H9 (cell line): ENCODE measurements at regions not wholly inside any gene's neighbourhood (a gene's known extent, or its start where the extent isn't known, plus 50 kb on each side); places are given as distances from the start of the nearest gene placed in this dataset.

ENCODE experiments used
- DNase-seq: peaks from one replicate; pipeline ENCODE4 v3.0.0-alpha.2; 2017
- H2AFZ ChIP-seq: one replicate; pipeline ENCODE4 v1.6.1; 2013; ENCODE audit warnings: mild to moderate bottlenecking, low read length, control low read depth, moderate library complexity
- H2AK5ac ChIP-seq: 2 replicates; pipeline ENCODE4 v1.6.1; 2013; ENCODE audit warnings: low read length, control low read depth, mixed read lengths; ENCODE audit not compliant: insufficient read length
- H2BK120ac ChIP-seq: one replicate; pipeline ENCODE4 v1.6.1; 2013; ENCODE audit warnings: low read depth, mild to moderate bottlenecking, low read length, control low read depth, inconsistent platforms; ENCODE audit not compliant: poor library complexity, severe bottlenecking
- H2BK12ac ChIP-seq: 2 replicates; pipeline ENCODE4 v1.6.1; 2013; ENCODE audit warnings: low read length, control low read depth, mixed read lengths, low read depth; ENCODE audit not compliant: insufficient read length
- H2BK15ac ChIP-seq: 2 replicates; pipeline ENCODE4 v1.6.1; 2013; ENCODE audit warnings: low read depth, low read length, control low read depth
- H2BK20ac ChIP-seq: one replicate; pipeline ENCODE4 v1.6.1; 2013; ENCODE audit warnings: low read depth, mild to moderate bottlenecking, low read length, control low read depth, inconsistent platforms; ENCODE audit not compliant: poor library complexity, severe bottlenecking
- H2BK5ac ChIP-seq: 2 replicates; pipeline ENCODE4 v1.6.1; 2013; ENCODE audit warnings: low read length, control low read depth, mixed read lengths; ENCODE audit not compliant: insufficient read length
- H3K14ac ChIP-seq: 2 replicates; pipeline ENCODE4 v1.6.1; 2013; ENCODE audit warnings: low read length, control low read depth; ENCODE audit not compliant: insufficient read depth
- H3K18ac ChIP-seq: 2 replicates; pipeline ENCODE4 v1.6.1; 2013; ENCODE audit warnings: low read depth, mild to moderate bottlenecking, mixed read lengths, low read length, control low read depth; ENCODE audit not compliant: insufficient read length
- H3K23ac ChIP-seq: 2 replicates; pipeline ENCODE4 v1.6.1; 2013; ENCODE audit warnings: low read length, control low read depth, mixed read lengths, low read depth; ENCODE audit not compliant: insufficient read length
- H3K23me2 ChIP-seq: 2 replicates; pipeline ENCODE4 v1.6.1; 2013; ENCODE audit warnings: low read depth, mild to moderate bottlenecking, mixed read lengths, low read length, control low read depth; ENCODE audit not compliant: insufficient read length, poor library complexity, severe bottlenecking
- H3K27ac ChIP-seq: 2 replicates; pipeline ENCODE4 v1.5.1; 2013; ENCODE audit warnings: low read length, control low read depth, mixed read lengths, low read depth; ENCODE audit not compliant: insufficient read length
- H3K27me3 ChIP-seq: 2 replicates; pipeline ENCODE4 v1.6.1; 2013; ENCODE audit warnings: low read length, control low read depth, inconsistent platforms; ENCODE audit not compliant: insufficient read depth
- H3K4ac ChIP-seq: 2 replicates; pipeline ENCODE4 v1.6.1; 2013; ENCODE audit warnings: low read depth, mild to moderate bottlenecking, control low read depth, inconsistent platforms, low read length, moderate library complexity
- H3K4me1 ChIP-seq: 2 replicates; pipeline ENCODE4 v1.6.1; 2013; ENCODE audit warnings: low read length, control low read depth, inconsistent platforms; ENCODE audit not compliant: insufficient read depth
- H3K4me2 ChIP-seq: 2 replicates; pipeline ENCODE4 v1.6.1; 2013; ENCODE audit warnings: low read length, control low read depth, mixed read lengths; ENCODE audit not compliant: insufficient read length, insufficient read depth
- H3K56ac ChIP-seq: 2 replicates; pipeline ENCODE4 v1.6.1; 2013; ENCODE audit warnings: low read depth, mild to moderate bottlenecking, mixed read lengths, low read length, control low read depth; ENCODE audit not compliant: insufficient read length
- H3K79me1 ChIP-seq: 2 replicates; pipeline ENCODE4 v1.6.1; 2013; ENCODE audit warnings: low read depth, mild to moderate bottlenecking, moderate library complexity, low read length, control low read depth, inconsistent platforms; ENCODE audit not compliant: insufficient read depth, poor library complexity, severe bottlenecking
- H3K79me2 ChIP-seq: 2 replicates; pipeline ENCODE4 v1.6.1; 2013; ENCODE audit warnings: low read length, control low read depth, inconsistent platforms; ENCODE audit not compliant: insufficient read depth
- H3K9ac ChIP-seq: 2 replicates; pipeline ENCODE4 v1.6.1; 2013; ENCODE audit warnings: low read length, control low read depth, mixed read lengths; ENCODE audit not compliant: insufficient read length; ENCODE audit errors: extremely low read depth
- H3K9me3 ChIP-seq: one replicate; pipeline ENCODE4 v1.6.1; 2013; ENCODE audit warnings: low read depth, low read length, inconsistent platforms; ENCODE audit not compliant: control insufficient read depth
- H3T11ph ChIP-seq: one replicate; pipeline ENCODE4 v1.6.1; 2013; ENCODE audit warnings: mild to moderate bottlenecking, low read length, control low read depth, inconsistent platforms
- H4K20me1 ChIP-seq: one replicate; pipeline ENCODE4 v1.6.1; 2013; ENCODE audit not compliant: control insufficient read depth, insufficient read length, insufficient read depth
- H4K5ac ChIP-seq: 2 replicates; pipeline ENCODE4 v1.6.1; 2013; ENCODE audit warnings: low read depth, mild to moderate bottlenecking, mixed read lengths, low read length, control low read depth; ENCODE audit not compliant: insufficient read length
- H4K8ac ChIP-seq: replicated peaks from 2 replicates; pipeline ENCODE4 v1.6.1; 2013; ENCODE audit warnings: low read length, control low read depth, mixed read lengths, low read depth; ENCODE audit not compliant: insufficient read length
- H4K91ac ChIP-seq: 2 replicates; pipeline ENCODE4 v1.6.1; 2013; ENCODE audit warnings: low read depth, mild to moderate bottlenecking, moderate library complexity, mixed read lengths, low read length, control low read depth; ENCODE audit not compliant: insufficient read length
- H3K27ac Mint-ChIP-seq, 3 experiments: 2 replicates in 2 of 3; 3 replicates in 1 of 3; pipeline ENCODE4 v1.8.0; 2020 to 2021; ENCODE audit warnings: mixed read lengths in 3 of 3, mild to moderate bottlenecking in 1 of 3, moderate library complexity in 1 of 3
- H3K27me3 Mint-ChIP-seq: 2 replicates; pipeline ENCODE4 v1.8.0; 2021; ENCODE audit warnings: low read depth, mild to moderate bottlenecking, moderate library complexity, mixed read lengths
- H3K36me3 Mint-ChIP-seq, 3 experiments: 2 replicates in 2 of 3; 3 replicates in 1 of 3; pipeline ENCODE4 v1.8.0; 2020 to 2021; ENCODE audit warnings: low read depth in 3 of 3, mixed read lengths in 3 of 3; ENCODE audit not compliant: insufficient read depth in 1 of 3
- H3K4me1 Mint-ChIP-seq, 2 experiments: 2 replicates each; pipeline ENCODE4 v1.8.0; 2020; ENCODE audit warnings: mixed read lengths in 2 of 2
- H3K4me3 Mint-ChIP-seq, 2 experiments: 2 replicates in 1 of 2; 3 replicates in 1 of 2; pipeline ENCODE4 v1.8.0; 2020 to 2021; ENCODE audit warnings: mild to moderate bottlenecking in 2 of 2, mixed read lengths in 2 of 2, moderate library complexity in 1 of 2
- H3K9me3 Mint-ChIP-seq, 2 experiments: 2 replicates in 1 of 2; 3 replicates in 1 of 2; pipeline ENCODE4 v1.8.0; 2020; ENCODE audit warnings: mild to moderate bottlenecking in 2 of 2, mixed read lengths in 2 of 2, moderate library complexity in 1 of 2
- CTCF ChIP-seq: fragments of 200-600 bp; sonication (generic); conservative IDR thresholded peaks from 3 replicates; pipeline ENCODE4 v1.8.0; 2021; ENCODE audit warnings: antibody characterized with exemption, mild to moderate bottlenecking
- WGBS: extraction: QIAGEN DNeasy Blood & Tissue Kit; methylation state at CpG from one replicate; pipeline ENCODE4 v1.1.7; 2013; ENCODE audit warnings: missing lambda C conversion rate, low lambda C conversion rate, mixed read lengths; ENCODE audit not compliant: insufficient read length; ENCODE audit errors: extremely low coverage; 5-methylcytosine and 5-hydroxymethylcytosine counted together

- no peaks in the 10 kb centered on the region for H3K9me3 ChIP-seq
- H3K4me1 ChIP-seq: no peaks in the 10 kb centered on the region; the same call in 1 of the 2 replicates
- H3K23ac ChIP-seq: no peak overlapping the region
- DNase-seq: no peak
- no peak overlapping the region for H3K14ac ChIP-seq
- H3K56ac ChIP-seq: no peak overlapping the region
- H3T11ph ChIP-seq: no peak overlapping the region
- H3K9ac ChIP-seq: no peak overlapping the region
- no peak overlapping the region for H2BK15ac ChIP-seq
- H3K27ac ChIP-seq: no peak overlapping the region
- H4K8ac ChIP-seq: no peak overlapping the region
- no peak overlapping the region for H3K4me2 ChIP-seq
- no peaks in the 10 kb centered on the region for H3K27me3 ChIP-seq
- H2AK5ac ChIP-seq: no peak overlapping the region
- no peaks in the 10 kb centered on the region for H3K23me2 ChIP-seq
- H2BK120ac ChIP-seq: no peak overlapping the region
- no peak overlapping the region for H2AFZ ChIP-seq
- H3K79me1 ChIP-seq: no peaks in the 10 kb centered on the region
- Mint-ChIP-seq H3K27ac (no peak overlapping the region), H3K27me3 (peaks cover 4% of the 10 kb centered on the region), H3K4me3 (no peak overlapping the region), H3K4me1 (peaks cover 22 to 29% of the 10 kb centered on the region in 2 experiments), H3K36me3 (peaks cover 0 to 4% (median 0%) of the 10 kb centered on the region in 3 experiments; a peak in 1 of 7 replicates), H3K9me3 (peaks cover 0 to 3% of the 10 kb centered on the region in 2 experiments; a peak in 1 of 5 replicates)
- no peak overlapping the region for H3K4ac ChIP-seq
- H4K5ac ChIP-seq: no peak overlapping the region
- H2BK12ac ChIP-seq: no peak overlapping the region
- no peak for TF ChIP-seq CTCF
- no peak overlapping the region for H4K91ac ChIP-seq
- no peaks in the 10 kb centered on the region for H3K79me2 ChIP-seq
- no peak overlapping the region for H2BK20ac ChIP-seq
- WGBS: no CpG with 5 or more reads among the region's 5 CpGs
- no peak overlapping the region for H2BK5ac ChIP-seq
- no peak overlapping the region for H3K18ac ChIP-seq
- H4K20me1 ChIP-seq: no peaks in the 10 kb centered on the region
Observed at GRCh38 chr17:51475730-51476129, 215.4 kb downstream of the UTP18 start.
